Osteocyte (in vitro differentiated cells): ENCODE measurements at regions not wholly inside any gene's neighbourhood (a gene's known extent, or its start where the extent isn't known, plus 50 kb on each side); places are given as distances from the start of the nearest gene placed in this dataset.

Experiments
- DNase-seq: peaks from one replicate; pipeline ENCODE4 v3.0.0; 2021; ENCODE audit warnings: mixed read lengths; ENCODE audit not compliant: unreplicated experiment; ENCODE audit errors: extremely low spot score
- H3K27ac Mint-ChIP-seq: one replicate; pipeline ENCODE4 v1.8.0; 2021; ENCODE audit warnings: mild to moderate bottlenecking, mixed read lengths; ENCODE audit not compliant: unreplicated experiment
- H3K27me3 Mint-ChIP-seq: one replicate; pipeline ENCODE4 v1.8.0; 2021; ENCODE audit warnings: mixed read lengths; ENCODE audit not compliant: unreplicated experiment
- H3K36me3 Mint-ChIP-seq: one replicate; pipeline ENCODE4 v1.8.0; 2021; ENCODE audit warnings: mixed read lengths; ENCODE audit not compliant: unreplicated experiment
- H3K4me1 Mint-ChIP-seq: one replicate; pipeline ENCODE4 v1.8.0; 2021; ENCODE audit warnings: mixed read lengths; ENCODE audit not compliant: unreplicated experiment
- H3K4me3 Mint-ChIP-seq: one replicate; pipeline ENCODE4 v1.8.0; 2021; ENCODE audit warnings: mild to moderate bottlenecking, moderate library complexity, mixed read lengths; ENCODE audit not compliant: unreplicated experiment
- H3K9me3 Mint-ChIP-seq: one replicate; pipeline ENCODE4 v1.8.0; 2021; ENCODE audit warnings: mixed read lengths; ENCODE audit not compliant: unreplicated experiment
- CTCF ChIP-seq: fragments of 200-600 bp; sonication (generic); IDR thresholded peaks from 2 replicates; pipeline ENCODE4 v1.5.0; 2021; ENCODE audit warnings: antibody characterized with exemption, mild to moderate bottlenecking, moderate library complexity

DNA sequence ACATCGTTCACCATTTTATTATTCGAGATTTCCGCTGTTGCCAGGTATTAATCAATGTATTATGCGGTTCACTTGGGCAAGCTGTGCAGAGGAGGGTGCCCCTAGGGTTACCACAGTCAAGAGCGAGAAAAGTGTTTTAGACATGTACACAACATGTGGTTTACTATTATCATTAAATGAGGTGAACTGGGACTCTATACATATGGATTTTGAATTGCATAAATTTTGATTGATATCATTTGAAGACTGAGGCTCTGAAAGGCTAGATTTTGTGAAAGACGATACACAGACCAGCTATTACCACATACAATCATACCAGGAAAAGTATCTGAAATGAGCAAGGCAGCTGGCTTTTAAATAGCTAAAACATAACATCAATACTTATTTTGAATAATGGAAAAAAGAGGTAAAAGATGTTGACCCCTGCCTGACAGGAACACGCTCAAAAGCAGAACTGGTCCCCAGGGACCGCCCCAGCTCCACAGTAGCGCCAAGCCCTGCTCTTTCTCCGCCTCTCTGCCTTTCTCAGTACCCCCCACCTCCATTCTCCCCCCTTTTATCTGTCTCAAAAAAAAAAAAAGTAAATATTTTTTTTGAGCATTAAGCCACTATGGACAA is 413.4 kb upstream of the MKI67 start:
- Mint-ChIP-seq H3K27me3 (no peaks in the 10 kb centered on the region), H3K4me1 (no peaks in the 10 kb centered on the region), H3K36me3 (no peaks in the 10 kb centered on the region), H3K9me3 (no peaks in the 10 kb centered on the region), H3K4me3 (no peak overlapping the region), H3K27ac (no peak overlapping the region)
- no peak for DNase-seq
- TF ChIP-seq CTCF = no peak

DNA sequence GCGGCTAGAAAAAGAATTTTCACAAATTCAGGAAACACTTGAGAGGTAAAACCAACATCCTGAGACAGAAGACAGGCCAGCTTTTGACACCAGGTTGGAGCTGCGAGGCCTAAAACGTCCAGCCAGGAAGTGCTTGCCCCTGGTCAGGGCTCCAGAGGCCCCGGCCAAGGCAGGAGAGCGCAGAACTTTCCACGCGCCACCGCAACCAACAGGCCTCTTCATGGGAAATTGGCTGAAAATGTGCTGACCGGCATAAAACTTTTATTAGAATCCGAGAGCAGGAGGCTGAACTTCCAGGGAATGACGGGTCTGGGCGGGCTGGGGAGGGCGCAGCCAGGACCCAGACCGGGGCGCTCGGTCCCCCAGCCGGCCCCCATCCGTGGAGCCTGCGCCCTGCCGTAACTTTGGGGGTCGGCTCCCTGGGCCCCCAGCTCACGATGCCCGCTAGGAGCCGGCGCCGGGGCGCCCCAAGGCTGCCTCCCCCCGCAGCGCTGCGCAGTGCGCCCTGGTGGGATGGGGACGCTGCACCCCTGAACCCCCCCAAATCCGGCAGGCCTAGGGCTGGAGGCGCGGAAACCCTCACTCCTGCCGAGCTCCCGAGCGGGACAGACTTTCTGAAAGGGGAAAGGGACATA is 414.0 kb upstream of the MKI67 start:
- Mint-ChIP-seq H3K27ac (no peak overlapping the region), H3K9me3 (no peaks in the 10 kb centered on the region), H3K4me1 (no peaks in the 10 kb centered on the region), H3K27me3 (no peaks in the 10 kb centered on the region), H3K4me3 (no peak overlapping the region), H3K36me3 (no peaks in the 10 kb centered on the region)
- no peak for TF ChIP-seq CTCF
- DNase-seq = no peak

GRCh38 chr10:128540781-128541761 is 414.8 kb upstream of the MKI67 start:
- H3K27ac Mint-ChIP-seq = no peak overlapping the region
- H3K4me3 Mint-ChIP-seq = no peak overlapping the region
- H3K36me3 Mint-ChIP-seq = no peaks in the 10 kb centered on the region
- H3K9me3 Mint-ChIP-seq = no peaks in the 10 kb centered on the region
- no peak for DNase-seq
- no peak for TF ChIP-seq CTCF
- no peaks in the 10 kb centered on the region for H3K27me3 Mint-ChIP-seq
- no peaks in the 10 kb centered on the region for H3K4me1 Mint-ChIP-seq

GRCh38 chr10:128541926-128542475 is 415.8 kb upstream of the MKI67 start:
- Mint-ChIP-seq H3K4me1 (no peaks in the 10 kb centered on the region), H3K27ac (no peak overlapping the region), H3K36me3 (no peaks in the 10 kb centered on the region), H3K27me3 (no peaks in the 10 kb centered on the region), H3K9me3 (no peaks in the 10 kb centered on the region), H3K4me3 (no peak overlapping the region)
- no peak for DNase-seq
- no peak for TF ChIP-seq CTCF

- no peak for TF ChIP-seq CTCF
- H3K36me3 Mint-ChIP-seq = no peaks in the 10 kb centered on the region
- no peaks in the 10 kb centered on the region for H3K4me1 Mint-ChIP-seq
- H3K27me3 Mint-ChIP-seq = no peaks in the 10 kb centered on the region
- DNase-seq = no peak
- H3K4me3 Mint-ChIP-seq = no peak overlapping the region
- no peak overlapping the region for H3K27ac Mint-ChIP-seq
- H3K9me3 Mint-ChIP-seq = peaks cover under 1% of the 10 kb centered on the region
These were observed 416.4 kb upstream of the MKI67 start for GRCh38 chr10:128542659-128543058.
